Medulla oblongata (tissue), 1 donor: ENCODE measurements at regions not wholly inside any gene's neighbourhood (a gene's known extent, or its start where the extent isn't known, plus 50 kb on each side); places are given as distances from the start of the nearest gene placed in this dataset.
A peak's percentile ranks its signal among the peaks of the same experiment; 100 is the strongest.

Experiments used
- DNase-seq: peaks from one replicate; pipeline ENCODE4 v3.0.0-alpha.2; 2015; ENCODE audit errors: extremely low spot score

DNA sequence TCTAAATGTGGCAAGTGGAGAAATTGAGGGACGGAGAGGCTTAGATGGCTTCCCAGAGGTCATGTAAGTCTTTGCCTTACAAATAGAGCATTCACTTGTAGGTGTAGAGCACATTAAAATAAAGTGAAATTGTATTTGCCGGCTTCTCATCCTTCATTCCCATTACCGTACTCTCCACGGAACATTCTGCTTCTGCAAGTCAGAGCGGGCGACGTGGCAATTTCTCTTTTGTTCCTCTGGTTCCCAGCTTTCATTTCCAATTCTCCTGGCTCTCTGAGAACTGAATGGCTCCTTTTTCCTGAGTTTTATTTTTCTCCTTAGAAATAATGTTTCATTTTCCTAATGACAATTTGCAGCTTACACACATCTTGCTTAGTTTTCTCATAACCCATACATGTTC lies 51.3 kb upstream of the PFKP start:
- no peak for DNase-seq

- DNase-seq = no peak
Measured at GRCh38 chr10:3014968-3015367, 52.4 kb upstream of the PFKP start.

DNA sequence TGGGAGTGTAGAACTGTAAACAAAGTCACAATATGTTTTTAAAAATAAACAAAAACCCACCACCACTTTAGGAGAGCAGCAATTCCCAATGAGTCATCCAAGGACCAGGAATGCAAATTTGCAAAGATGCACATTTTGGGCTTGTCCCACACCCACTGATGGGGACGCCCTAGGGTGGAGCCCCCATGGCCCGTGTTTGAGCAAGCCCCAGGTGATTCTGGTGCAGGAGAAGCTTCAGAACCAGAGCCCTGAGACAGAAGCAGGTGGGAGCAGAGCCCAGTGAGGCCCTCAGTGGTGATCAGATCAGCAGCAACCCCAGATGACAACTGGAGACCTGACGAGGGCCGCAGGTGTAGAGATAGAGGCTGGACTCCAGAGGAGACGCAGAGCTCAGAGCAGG lies 55.1 kb upstream of the PFKP start:
- DNase-seq = no peak

DNA sequence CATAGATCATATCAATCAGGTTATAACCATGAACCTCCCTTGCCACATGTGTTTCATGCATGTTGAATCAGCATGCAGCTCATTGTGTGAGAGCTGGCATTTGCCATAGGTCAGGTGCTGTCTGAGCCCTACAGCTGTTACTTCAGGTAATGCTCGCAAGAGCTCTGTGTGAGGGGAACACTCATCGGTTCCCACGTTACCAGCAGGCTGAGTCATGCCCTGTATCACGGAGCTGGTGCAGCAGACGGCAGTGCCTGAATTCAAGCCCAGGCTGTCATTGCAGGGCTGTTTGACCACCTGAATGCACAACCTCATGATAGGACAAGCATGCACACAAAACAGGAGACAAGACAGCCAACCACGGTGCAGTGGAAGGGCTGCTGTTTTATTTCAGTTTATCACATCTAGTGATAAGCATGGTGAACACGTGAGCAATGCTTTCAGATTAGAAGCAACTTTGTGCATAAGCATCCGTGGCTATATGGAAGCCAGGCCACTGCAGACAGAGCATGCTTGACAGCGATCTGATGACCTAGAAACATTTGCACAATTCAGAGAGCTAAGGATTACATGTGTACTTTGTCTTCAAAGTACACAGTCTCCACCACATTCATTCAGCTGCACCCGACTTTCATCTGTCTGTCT lies 56.4 kb upstream of the PFKP start:
- DNase-seq = no peak

DNA sequence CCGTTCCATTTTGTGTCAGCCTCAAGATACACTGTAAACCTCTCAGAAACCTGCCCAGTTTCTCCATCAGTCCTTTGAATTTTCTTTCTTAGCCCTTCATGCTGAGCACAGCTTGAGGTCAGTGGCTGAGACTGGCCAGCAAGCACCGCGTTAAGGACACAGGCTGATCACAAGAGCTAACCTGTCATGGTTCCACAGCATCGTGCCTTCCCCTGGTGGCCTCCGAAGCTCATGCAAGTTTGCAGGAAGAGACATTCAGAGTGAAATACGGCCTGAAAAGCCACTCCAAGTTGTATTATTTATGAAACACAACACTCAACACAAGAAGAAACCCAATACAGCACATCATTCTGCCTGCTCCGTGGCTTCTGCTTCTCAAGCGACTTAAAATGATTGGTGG lies 57.0 kb upstream of the PFKP start:
- DNase-seq = no peak

DNA sequence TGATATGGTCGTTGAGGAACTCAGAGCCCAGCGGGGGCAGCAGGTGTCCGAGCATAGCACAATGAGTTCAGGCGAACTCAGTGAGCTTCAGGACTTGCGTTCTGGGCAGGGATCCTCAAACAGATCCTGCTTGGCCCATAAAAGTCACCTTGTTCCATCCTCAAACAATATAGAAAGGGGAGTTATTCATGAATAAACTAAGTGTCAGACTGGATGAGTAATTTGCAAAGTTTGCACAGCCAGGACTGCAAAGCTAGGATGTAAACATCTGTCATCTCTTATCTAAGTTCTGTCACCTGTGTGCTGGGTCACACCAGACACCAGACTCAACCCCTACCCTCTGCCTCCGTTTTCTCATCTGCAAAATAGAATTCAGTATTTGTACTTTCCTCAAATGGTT lies 58.0 kb upstream of the PFKP start:
- no peak for DNase-seq

- no peak for DNase-seq
Measured at GRCh38 chr10:3008518-3009195, 58.7 kb upstream of the PFKP start.

DNA sequence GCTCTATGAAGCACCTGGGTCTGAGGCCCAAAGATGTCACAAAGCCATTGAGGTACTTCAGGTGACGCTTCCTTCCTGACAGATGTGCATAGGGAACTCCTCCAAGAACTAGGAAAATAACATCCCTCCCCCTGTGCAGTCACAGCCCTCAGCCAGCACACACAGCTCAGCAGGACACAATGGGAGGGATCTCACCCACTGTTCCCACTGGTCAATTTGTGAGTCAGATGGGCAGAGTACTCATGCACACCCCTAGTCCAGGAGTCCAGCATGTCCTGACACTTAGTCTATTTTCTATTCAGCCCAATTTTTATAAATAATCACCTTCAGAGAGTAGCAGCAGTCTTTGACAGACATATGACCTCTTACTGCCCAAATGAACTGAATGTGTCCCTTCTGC lies 60.7 kb upstream of the PFKP start:
- DNase-seq = no peak

- no peak for DNase-seq
Measured at GRCh38 chr10:3006093-3006492, 61.3 kb upstream of the PFKP start.

GRCh38 chr10:3002304-3002703 lies 65.0 kb upstream of the PFKP start:
- DNase-seq = no peak

- DNase-seq = no peak
Measured at GRCh38 chr10:3000048-3000447, 67.3 kb upstream of the PFKP start.

DNA sequence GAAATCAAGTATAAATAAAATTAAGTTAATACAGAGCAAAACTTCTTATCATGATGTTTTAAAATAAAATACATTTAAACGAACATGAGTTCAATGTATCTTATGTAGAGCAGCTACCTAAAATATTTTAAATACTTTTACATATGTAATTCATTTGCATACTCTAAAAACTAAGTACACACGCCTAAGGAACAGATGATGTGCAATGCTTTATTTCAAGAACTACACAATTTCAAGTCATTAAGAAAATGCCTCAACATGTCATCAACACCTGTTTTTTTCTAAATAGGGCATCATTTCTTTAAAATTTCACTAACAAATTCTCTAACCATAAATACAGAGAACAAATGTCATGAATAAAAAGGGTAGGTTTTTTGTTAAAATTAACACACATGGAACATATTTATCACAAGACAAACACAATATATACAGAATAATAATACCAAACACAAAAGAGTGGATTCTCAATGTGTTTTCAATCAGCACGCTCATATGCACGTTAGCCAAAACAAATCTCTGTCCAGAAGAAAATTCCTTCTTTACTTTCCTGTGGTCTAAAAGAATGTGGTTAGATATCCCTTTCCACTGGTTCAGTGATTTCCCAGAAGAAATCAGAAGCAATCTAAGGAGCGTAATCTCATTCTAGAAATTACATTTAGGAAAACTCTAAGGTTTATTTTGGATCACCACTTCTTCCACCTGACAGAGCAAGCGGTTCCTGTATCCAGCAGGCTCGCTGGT lies 73.0 kb upstream of the PFKP start:
- no peak for DNase-seq

- DNase-seq = no peak
Measured at GRCh38 chr10:2993636-2994035, 73.7 kb upstream of the PFKP start.

DNA sequence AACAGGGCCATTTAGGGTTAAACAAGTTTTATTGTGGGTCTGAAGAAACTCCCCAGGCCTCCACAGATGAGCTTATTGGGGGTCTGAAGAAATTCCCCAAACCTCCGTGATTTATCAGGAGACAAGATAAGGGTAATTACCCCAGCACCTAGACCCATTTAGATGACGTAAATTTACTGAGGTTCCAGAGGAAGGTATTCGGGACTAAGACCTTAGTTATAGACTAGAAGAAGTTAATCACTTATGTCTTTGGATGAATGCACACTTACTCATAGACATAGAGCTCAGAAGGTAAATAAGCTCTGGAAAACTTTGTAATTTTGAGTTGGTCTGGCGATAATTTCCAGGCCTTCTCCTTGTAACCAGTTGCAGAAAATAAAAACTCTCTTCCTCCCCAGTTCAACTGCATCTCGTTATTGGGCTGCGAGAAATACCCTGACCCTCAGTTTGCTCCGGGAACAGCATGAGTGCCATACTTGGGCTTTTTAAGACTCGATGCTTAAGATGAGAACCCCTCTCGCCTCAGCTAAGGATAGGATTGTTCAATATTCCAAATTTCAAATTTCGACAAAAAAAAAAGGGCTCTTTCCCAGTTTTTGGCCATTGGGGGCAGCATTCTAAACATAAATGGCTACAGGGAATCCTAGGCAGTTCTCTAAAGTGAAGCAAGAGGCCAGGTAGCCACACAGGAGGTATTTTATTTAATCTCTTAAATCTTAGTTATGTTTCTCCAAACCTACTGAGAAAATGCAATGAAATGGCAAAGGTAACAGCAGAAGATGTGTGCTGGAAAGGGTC lies 74.7 kb upstream of the PFKP start:
- no peak for DNase-seq

- no peak for DNase-seq
Measured at GRCh38 chr10:2990764-2991163, 76.6 kb upstream of the PFKP start.

- DNase-seq = no peak
Measured at GRCh38 chr10:2989292-2989947, 77.9 kb upstream of the PFKP start.

DNA sequence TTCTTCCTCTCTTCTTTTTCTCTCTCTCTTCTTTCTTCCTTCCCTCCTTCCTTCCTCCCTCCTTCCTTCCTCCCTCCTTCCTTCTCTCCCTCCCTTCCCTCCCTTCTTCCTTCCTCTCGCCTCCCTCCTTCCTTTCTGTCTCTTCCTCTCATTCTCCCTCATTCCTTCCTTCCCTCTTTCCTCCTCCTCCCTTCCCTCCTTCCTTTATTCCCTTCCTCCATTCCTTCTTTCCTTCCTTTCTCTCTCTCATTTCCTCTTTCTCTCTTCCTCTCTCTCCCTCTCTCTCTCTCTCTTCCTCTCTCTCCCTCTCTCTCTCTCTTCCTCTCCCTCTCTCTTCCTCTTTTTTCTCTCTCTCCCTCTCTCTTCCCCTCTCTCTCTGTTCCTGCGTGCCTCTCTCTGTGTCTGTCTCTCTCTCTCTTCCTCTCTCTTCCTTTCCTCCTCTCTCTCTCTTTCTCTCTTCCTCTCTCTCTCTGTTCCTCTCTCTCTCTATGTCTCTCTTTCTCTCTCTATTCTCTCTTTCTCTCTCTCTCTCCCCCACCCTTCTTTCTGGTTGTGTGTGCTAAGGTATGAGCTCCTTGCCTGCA lies 80.1 kb upstream of the PFKP start:
- DNase-seq = no peak

DNA sequence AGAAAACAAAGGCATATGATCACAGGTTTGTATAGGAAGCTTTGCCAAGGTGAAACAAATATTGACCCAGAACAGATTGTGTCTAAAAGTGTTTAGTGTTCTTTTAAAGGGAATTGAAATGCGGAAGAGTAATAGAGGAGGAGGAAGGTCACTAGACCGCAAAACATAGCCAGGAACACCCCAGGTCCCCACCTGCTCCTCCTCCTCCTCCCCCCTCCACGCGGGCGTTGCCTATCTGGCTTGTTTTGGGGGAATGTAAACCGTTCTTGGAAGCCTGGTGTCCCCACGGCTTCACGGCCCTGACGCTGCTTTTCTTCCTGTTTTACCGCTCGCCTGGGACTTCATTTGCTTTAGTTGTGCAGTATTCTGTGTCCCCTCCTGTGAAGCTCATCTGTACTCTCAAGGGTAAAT lies 81.0 kb upstream of the PFKP start:
- peak; percentile 23 for DNase-seq

- DNase-seq = peak; percentile 12
Measured at GRCh38 chr10:2985729-2986232, 81.6 kb upstream of the PFKP start.

DNA sequence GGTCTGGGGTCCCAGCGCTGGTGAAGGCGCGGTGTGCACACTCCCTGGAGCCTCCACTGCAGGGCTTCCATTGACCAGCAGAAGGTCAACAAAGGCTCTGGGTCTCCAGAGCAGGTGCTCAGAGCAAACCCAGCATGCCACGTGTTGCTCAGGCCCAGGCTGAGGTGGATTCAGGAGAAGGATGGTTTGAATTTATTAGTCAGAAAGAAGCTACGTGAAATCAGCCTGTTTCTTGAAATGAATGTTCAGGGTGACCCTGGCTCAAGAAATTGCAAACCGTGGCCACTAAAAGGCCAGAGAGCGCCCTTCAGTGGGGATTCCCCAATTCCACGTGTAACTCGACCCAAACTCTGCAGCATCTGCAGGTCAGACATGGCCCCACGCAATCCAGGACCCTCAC lies 82.7 kb upstream of the PFKP start:
- DNase-seq = no peak

- no peak for DNase-seq
Measured at GRCh38 chr10:2982146-2982545, 85.2 kb upstream of the PFKP start.
